HepG2 (cell line): ENCODE measurements at regions not wholly inside any gene's neighbourhood (a gene's known extent, or its start where the extent isn't known, plus 50 kb on each side); places are given as distances from the start of the nearest gene placed in this dataset.

Experiments used
- ATAC-seq: fragments of 200-7000 bp; cut with Tn5 transposase; 3 replicates; pipeline ENCODE4 v1.9.1; 2020; ENCODE audit warnings: mild to moderate bottlenecking, moderate library complexity
- BruUV-seq: library from RNA; stranded (reverse); fragments of 400-500 nt; replicated peaks from 2 replicates; lab custom pipeline; 2021; lab: Mats Ljungman, UMichigan
- CTCF ChIA-PET: fragments of 300-600 bp; formaldehyde crosslinking; extraction: SDS; loops from one replicate; lab custom pipeline; 2021; ENCODE audit warnings: low total read pairs, inconsistent platforms, low intra/inter-chr PET ratio; lab: Yijun Ruan, JAX
- POLR2A ChIA-PET: fragments of 350-600 bp; sonication (Branson Sonifier 250); formaldehyde crosslinking; loops from one replicate; lab custom pipeline; 2020; ENCODE audit warnings: antibody characterized with exemption, inconsistent platforms; lab: Yijun Ruan, JAX
- DNase-seq: peaks from one replicate; pipeline ENCODE4 v3.0.0-alpha.2; 2015; ENCODE audit warnings: low spot score
- FAIRE-seq: peaks from 3 replicates; lab custom pipeline; 2011; peaks lifted over from hg19 to GRCh38; lab: Jason Lieb, UNC
- H2AFZ ChIP-seq: one replicate; pipeline ENCODE4 v1.6.1; 2011; ENCODE audit warnings: low read length, inconsistent platforms
- H3K27ac ChIP-seq: fragments of 300-600 bp; 3 replicates; pipeline ENCODE4 v1.8.0; 2011; ENCODE audit warnings: mixed run types, mild to moderate bottlenecking, mixed read lengths, low read length, inconsistent platforms; ENCODE audit not compliant: insufficient read depth; ENCODE audit errors: extremely low read length
- H3K27me3 ChIP-seq, 2 experiments: fragments of 200-600 bp in 1 of 2; 2 replicates in 1 of 2; 3 replicates in 1 of 2; pipeline versions ENCODE4 v1.6.0 to v1.8.0; 2011; ENCODE audit warnings: low read length in 2 of 2, mild to moderate bottlenecking in 2 of 2, moderate library complexity in 2 of 2, inconsistent platforms in 1 of 2; ENCODE audit not compliant: insufficient read depth in 2 of 2, control insufficient read depth in 1 of 2
- H3K36me3 ChIP-seq, 2 experiments: fragments of 200-600 bp in 1 of 2; replicated peaks in 1 of 2; 2 replicates in 1 of 2; 3 replicates in 1 of 2; pipeline versions ENCODE4 v1.5.1 to v1.8.0; 2011; ENCODE audit warnings: low read length in 2 of 2, inconsistent platforms in 1 of 2; ENCODE audit not compliant: insufficient read depth in 2 of 2, control insufficient read depth in 1 of 2
- H3K4me1 ChIP-seq: 2 replicates; pipeline ENCODE4 v1.5.1; 2012; ENCODE audit warnings: low read length, inconsistent platforms; ENCODE audit not compliant: insufficient read depth
- H3K4me2 ChIP-seq: 2 replicates; pipeline ENCODE4 v1.6.0; 2011; ENCODE audit warnings: low read depth, low read length, inconsistent platforms
- H3K4me3 ChIP-seq, 3 experiments: fragments of 200-600 bp in 1 of 3; sonication (generic), shearing (Covaris generic) in 1 of 3; replicated peaks in 1 of 3; 2 replicates each; pipeline ENCODE4 v1.5.1; 2011 to 2016; ENCODE audit warnings: low read length in 3 of 3, inconsistent platforms in 2 of 3, low read depth in 2 of 3, mild to moderate bottlenecking in 2 of 3, control low read depth in 1 of 3, mixed read lengths in 1 of 3; ENCODE audit not compliant: insufficient read depth in 1 of 3
- H3K79me2 ChIP-seq: one replicate; pipeline ENCODE4 v1.6.1; 2011; ENCODE audit warnings: low read length, inconsistent platforms; ENCODE audit not compliant: insufficient read depth
- H3K9ac ChIP-seq: 2 replicates; pipeline ENCODE4 v1.6.0; 2011; ENCODE audit warnings: mild to moderate bottlenecking, low read depth, low read length, inconsistent platforms; ENCODE audit not compliant: insufficient read depth
- H3K9me3 ChIP-seq: 2 replicates; pipeline ENCODE4 v1.5.1; 2012; ENCODE audit warnings: mild to moderate bottlenecking, low read length
- H4K20me1 ChIP-seq: 2 replicates; pipeline ENCODE4 v1.6.0; 2011; ENCODE audit warnings: inconsistent platforms, mild to moderate bottlenecking, low read length, moderate library complexity; ENCODE audit not compliant: insufficient read depth
- HES4 ChIP-seq: sonication (generic); formaldehyde crosslinking; IDR thresholded peaks from 2 replicates; pipeline ENCODE4 v1.9.0; 2021; ENCODE audit warnings: mild to moderate bottlenecking, missing genetic modification reagents, borderline replicate concordance
- KLF15 ChIP-seq: sonication (generic); formaldehyde crosslinking; IDR thresholded peaks from 2 replicates; pipeline ENCODE4 v1.8.1; 2023; ENCODE audit warnings: borderline replicate concordance, mild to moderate bottlenecking, inconsistent platforms, missing genetic modification reagents, mixed read lengths
- KMT2B ChIP-seq: IDR thresholded peaks from 2 replicates; pipeline ENCODE4 v1.6.1; 2016; ENCODE audit warnings: missing genetic modification reagents, missing compliant biosample characterization
- NR3C1 ChIP-seq: sonication (generic); formaldehyde crosslinking; IDR thresholded peaks from 2 replicates; pipeline ENCODE4 v1.4.0; 2020; ENCODE audit warnings: missing genetic modification reagents
- RAD51 ChIP-seq: fragments of 450-650 bp; IDR thresholded peaks from 2 replicates; pipeline ENCODE4 v1.6.1; 2016; ENCODE audit warnings: borderline replicate concordance
- SIX1 ChIP-seq: sonication (generic); formaldehyde crosslinking; IDR thresholded peaks from 2 replicates; pipeline ENCODE4 v1.4.0; 2020; ENCODE audit warnings: missing genetic modification reagents, borderline replicate concordance
- TARDBP ChIP-seq: sonication (generic); formaldehyde crosslinking; IDR thresholded peaks from 2 replicates; pipeline ENCODE4 v1.8.0; 2022; ENCODE audit warnings: mild to moderate bottlenecking, missing genetic modification reagents
- ZNF263 ChIP-seq: sonication (generic); formaldehyde crosslinking; IDR thresholded peaks from 2 replicates; pipeline ENCODE4 v1.4.0; 2020; ENCODE audit warnings: missing genetic modification reagents
- ZNF549 ChIP-seq: sonication (generic); formaldehyde crosslinking; IDR thresholded peaks from 2 replicates; pipeline ENCODE4 v1.5.0; 2020; ENCODE audit warnings: missing genetic modification reagents
- ZNF605 ChIP-seq: sonication (generic); formaldehyde crosslinking; IDR thresholded peaks from 2 replicates; pipeline ENCODE4 v1.8.0; 2022; ENCODE audit warnings: mild to moderate bottlenecking, missing genetic modification reagents
- ZNF790 ChIP-seq: sonication (generic); formaldehyde crosslinking; IDR thresholded peaks from 2 replicates; pipeline ENCODE4 v1.8.0; 2022; ENCODE audit warnings: missing genetic modification reagents, mild to moderate bottlenecking, borderline replicate concordance
- WGBS: methylation state at CpG from one replicate; pipeline ENCODE4 v1.1.6; 2017; ENCODE audit warnings: low lambda C conversion rate; 5-methylcytosine and 5-hydroxymethylcytosine counted together
- in situ Hi-C: cut with HindIII; loops from 2 replicates; pipeline ENCODE4 v1.10.0; 2017; ENCODE audit warnings: low pct_unique_long_range_greater_than_20kb; ENCODE audit not compliant: extremely low pct_ligation_motif_present
- intact Hi-C: fragments of 100-400 bp; cut with micrococcal nuclease; formaldehyde crosslinking; loops from one replicate; pipeline ENCODE4 v1.10.0; 2022; ENCODE audit not compliant: unreplicated experiment
- TF ChIP-seq, protein P1 (sequence below): sonication (generic); formaldehyde crosslinking; IDR thresholded peaks from 2 replicates; pipeline ENCODE4 v1.4.0; 2020; ENCODE audit warnings: missing genetic modification reagents
- TF ChIP-seq, protein P2 (sequence below): fragments of 450-650 bp; IDR thresholded peaks from 2 replicates; pipeline ENCODE4 v1.6.1; 2017; ENCODE audit warnings: mild to moderate bottlenecking
- TF ChIP-seq, protein P3 (sequence below): sonication (generic); formaldehyde crosslinking; IDR thresholded peaks from 2 replicates; pipeline ENCODE4 v1.5.0; 2020; ENCODE audit warnings: mild to moderate bottlenecking, missing genetic modification reagents

DNA sequence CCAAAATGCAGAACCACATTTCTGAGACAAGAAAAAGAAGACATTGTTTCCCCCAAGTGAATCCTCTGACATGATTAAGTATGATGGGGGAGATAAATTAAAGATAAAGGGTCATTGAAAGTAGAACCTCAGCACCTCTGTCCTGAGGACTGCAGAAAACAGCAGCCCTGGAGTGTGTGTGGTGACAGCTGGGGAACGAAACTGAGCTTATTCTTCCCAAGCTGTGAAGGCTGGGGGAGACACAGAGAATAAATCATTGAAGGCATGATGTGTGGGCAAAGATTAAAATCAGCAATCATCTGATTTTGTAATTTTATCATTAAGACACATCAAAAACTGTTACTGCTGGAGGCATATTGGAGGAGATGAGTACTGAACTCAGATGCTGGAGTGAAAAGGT lies 67.5 kb upstream of the GPR6 start (continued):
- TF ChIP-seq ZNF605 (CRISPR knock-in tag), result no peak
- TF ChIP-seq TARDBP (CRISPR knock-in tag), result no peak
- no peak for TF ChIP-seq KLF15 (CRISPR knock-in tag)
- no peak for TF ChIP-seq ZNF549 (CRISPR knock-in tag)
- TF ChIP-seq HES4 (CRISPR knock-in tag), result no peak
- no peak for TF ChIP-seq SIX1 (CRISPR knock-in tag)

DNA sequence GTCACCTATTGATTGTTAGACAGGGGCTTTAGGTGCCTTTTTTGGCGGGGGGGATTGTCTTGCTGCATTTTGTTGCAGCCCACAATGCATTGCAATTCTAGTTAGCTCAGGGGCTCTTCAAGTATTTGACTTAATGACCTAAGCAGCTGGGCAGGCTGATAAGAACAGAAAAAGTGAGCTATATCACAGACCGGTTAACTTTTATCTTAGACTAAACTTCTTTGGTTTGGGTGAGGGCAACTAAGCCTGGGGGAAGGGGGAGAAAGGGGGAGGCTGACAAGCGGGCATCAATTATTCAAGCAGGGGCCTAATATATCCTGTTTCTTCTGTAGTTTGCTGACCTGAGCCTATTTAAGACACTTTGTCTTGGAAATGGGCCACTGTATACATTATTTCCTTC lies 66.0 kb upstream of the GPR6 start:
- no peaks in the 10 kb centered on the region for H3K79me2 ChIP-seq
- no peaks in the 10 kb centered on the region for H3K4me1 ChIP-seq
- in situ Hi-C loops (no loop called here), intact Hi-C loops (no loop called here)
- no peak overlapping the region for H3K4me3 ChIP-seq
- no peaks in the 10 kb centered on the region for H3K36me3 ChIP-seq
- BruUV-seq, result no TSS peak
- FAIRE-seq (no peak), DNase-seq (no peak), ATAC-seq (no peak)
- H3K9ac ChIP-seq, result no peak overlapping the region
- 2% methylated on average over 3 of the region's 3 CpGs for WGBS
- POLR2A ChIA-PET, result no interaction called here
- no peak overlapping the region for H3K27ac ChIP-seq
- H2AFZ ChIP-seq, result no peak overlapping the region
- H3K4me2 ChIP-seq, result no peak overlapping the region
- H4K20me1 ChIP-seq, result no peaks in the 10 kb centered on the region
- CTCF ChIA-PET, result no interaction called here
- H3K9me3 ChIP-seq, result no peaks in the 10 kb centered on the region
- peaks cover 0 to 15% of the 10 kb centered on the region in 2 experiments; a peak in 1 of 5 replicates for H3K27me3 ChIP-seq
- TF ChIP-seq, protein P1, sequence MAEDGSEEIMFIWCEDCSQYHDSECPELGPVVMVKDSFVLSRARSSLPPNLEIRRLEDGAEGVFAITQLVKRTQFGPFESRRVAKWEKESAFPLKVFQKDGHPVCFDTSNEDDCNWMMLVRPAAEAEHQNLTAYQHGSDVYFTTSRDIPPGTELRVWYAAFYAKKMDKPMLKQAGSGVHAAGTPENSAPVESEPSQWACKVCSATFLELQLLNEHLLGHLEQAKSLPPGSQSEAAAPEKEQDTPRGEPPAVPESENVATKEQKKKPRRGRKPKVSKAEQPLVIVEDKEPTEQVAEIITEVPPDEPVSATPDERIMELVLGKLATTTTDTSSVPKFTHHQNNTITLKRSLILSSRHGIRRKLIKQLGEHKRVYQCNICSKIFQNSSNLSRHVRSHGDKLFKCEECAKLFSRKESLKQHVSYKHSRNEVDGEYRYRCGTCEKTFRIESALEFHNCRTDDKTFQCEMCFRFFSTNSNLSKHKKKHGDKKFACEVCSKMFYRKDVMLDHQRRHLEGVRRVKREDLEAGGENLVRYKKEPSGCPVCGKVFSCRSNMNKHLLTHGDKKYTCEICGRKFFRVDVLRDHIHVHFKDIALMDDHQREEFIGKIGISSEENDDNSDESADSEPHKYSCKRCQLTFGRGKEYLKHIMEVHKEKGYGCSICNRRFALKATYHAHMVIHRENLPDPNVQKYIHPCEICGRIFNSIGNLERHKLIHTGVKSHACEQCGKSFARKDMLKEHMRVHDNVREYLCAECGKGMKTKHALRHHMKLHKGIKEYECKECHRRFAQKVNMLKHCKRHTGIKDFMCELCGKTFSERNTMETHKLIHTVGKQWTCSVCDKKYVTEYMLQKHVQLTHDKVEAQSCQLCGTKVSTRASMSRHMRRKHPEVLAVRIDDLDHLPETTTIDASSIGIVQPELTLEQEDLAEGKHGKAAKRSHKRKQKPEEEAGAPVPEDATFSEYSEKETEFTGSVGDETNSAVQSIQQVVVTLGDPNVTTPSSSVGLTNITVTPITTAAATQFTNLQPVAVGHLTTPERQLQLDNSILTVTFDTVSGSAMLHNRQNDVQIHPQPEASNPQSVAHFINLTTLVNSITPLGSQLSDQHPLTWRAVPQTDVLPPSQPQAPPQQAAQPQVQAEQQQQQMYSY (CRISPR knock-in tag), result no peak
- TF ChIP-seq, protein P2, sequence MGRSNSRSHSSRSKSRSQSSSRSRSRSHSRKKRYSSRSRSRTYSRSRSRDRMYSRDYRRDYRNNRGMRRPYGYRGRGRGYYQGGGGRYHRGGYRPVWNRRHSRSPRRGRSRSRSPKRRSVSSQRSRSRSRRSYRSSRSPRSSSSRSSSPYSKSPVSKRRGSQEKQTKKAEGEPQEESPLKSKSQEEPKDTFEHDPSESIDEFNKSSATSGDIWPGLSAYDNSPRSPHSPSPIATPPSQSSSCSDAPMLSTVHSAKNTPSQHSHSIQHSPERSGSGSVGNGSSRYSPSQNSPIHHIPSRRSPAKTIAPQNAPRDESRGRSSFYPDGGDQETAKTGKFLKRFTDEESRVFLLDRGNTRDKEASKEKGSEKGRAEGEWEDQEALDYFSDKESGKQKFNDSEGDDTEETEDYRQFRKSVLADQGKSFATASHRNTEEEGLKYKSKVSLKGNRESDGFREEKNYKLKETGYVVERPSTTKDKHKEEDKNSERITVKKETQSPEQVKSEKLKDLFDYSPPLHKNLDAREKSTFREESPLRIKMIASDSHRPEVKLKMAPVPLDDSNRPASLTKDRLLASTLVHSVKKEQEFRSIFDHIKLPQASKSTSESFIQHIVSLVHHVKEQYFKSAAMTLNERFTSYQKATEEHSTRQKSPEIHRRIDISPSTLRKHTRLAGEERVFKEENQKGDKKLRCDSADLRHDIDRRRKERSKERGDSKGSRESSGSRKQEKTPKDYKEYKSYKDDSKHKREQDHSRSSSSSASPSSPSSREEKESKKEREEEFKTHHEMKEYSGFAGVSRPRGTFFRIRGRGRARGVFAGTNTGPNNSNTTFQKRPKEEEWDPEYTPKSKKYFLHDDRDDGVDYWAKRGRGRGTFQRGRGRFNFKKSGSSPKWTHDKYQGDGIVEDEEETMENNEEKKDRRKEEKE, result no peak
- TF ChIP-seq RAD51 (no peak), ZNF263 (CRISPR knock-in tag) (no peak), ZNF790 (CRISPR knock-in tag) (no peak), NR3C1 (CRISPR knock-in tag) (no peak), KMT2B (CRISPR knock-in tag) (no peak)
- TF ChIP-seq, protein P3, sequence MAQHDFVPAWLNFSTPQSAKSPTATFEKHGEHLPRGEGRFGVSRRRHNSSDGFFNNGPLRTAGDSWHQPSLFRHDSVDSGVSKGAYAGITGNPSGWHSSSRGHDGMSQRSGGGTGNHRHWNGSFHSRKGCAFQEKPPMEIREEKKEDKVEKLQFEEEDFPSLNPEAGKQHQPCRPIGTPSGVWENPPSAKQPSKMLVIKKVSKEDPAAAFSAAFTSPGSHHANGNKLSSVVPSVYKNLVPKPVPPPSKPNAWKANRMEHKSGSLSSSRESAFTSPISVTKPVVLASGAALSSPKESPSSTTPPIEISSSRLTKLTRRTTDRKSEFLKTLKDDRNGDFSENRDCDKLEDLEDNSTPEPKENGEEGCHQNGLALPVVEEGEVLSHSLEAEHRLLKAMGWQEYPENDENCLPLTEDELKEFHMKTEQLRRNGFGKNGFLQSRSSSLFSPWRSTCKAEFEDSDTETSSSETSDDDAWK (CRISPR knock-in tag), result no peak
